ENCODE measurements at regions not wholly inside any gene's neighbourhood (a gene's known extent, or its start where the extent isn't known, plus 50 kb on each side); places are given as distances from the start of the nearest gene placed in this dataset.

GRCh38 chr16:74079232-74079586 lies 217.4 kb upstream of the PSMD7 start:
- TF ChIP-seq CTCF (IDR thresholded peaks at IDR 0.05 in 8 of 11, conservative IDR thresholded peaks at IDR 0.05 in 3 of 11) (no peak), POLR2AphosphoS5 (IDR thresholded peaks at IDR 0.05) (no peak), POLR2A (IDR thresholded peaks at IDR 0.05) (no peak)

GRCh38 chr16:74078511-74079231 lies 217.9 kb upstream of the PSMD7 start:
- 71 to 81% (median 78%) methylated on average over 8 of the region's 8 CpGs for WGBS, 5 donors
- no peak for DNase-seq

More at GRCh38 chr16:74079232-74079586, 217.4 kb upstream of the PSMD7 start:
- H3K4me3 ChIP-seq, result no peak overlapping the region
- no peaks in the 10 kb centered on the region for H3K36me3 ChIP-seq
- 71 to 77% (median 74%) methylated on average over 1 of the region's 1 CpG for WGBS, 5 donors
- DNase-seq, result no peak
- no peak overlapping the region for H3K27ac ChIP-seq
- H3K4me1 ChIP-seq, result no peaks in the 10 kb centered on the region
- intact Hi-C loops (cut with DNase I; ENCODE audit: low total_unique reads), result no loop called here
- peaks cover 0 to 25% (median 17%) of the 10 kb centered on the region in 8 donors for H3K9me3 ChIP-seq
- no peaks in the 10 kb centered on the region for H3K27me3 ChIP-seq (replicated peaks in 1 of 7)

GRCh38 chr16:74076568-74076967 lies 220.0 kb upstream of the PSMD7 start:
- no peaks in the 10 kb centered on the region for H3K36me3 ChIP-seq
- no peaks in the 10 kb centered on the region for H3K27me3 ChIP-seq (replicated peaks in 1 of 7)
- no peak for DNase-seq
- H3K4me3 ChIP-seq, result no peak overlapping the region
- H3K27ac ChIP-seq, result no peak overlapping the region
- WGBS, 5 donors, result 79 to 100% (median 90%) methylated on average over 2 of the region's 2 CpGs
- intact Hi-C loops (cut with DNase I; ENCODE audit: low total_unique reads), result no loop called here
- H3K9me3 ChIP-seq, result peaks cover 0 to 26% (median 18%) of the 10 kb centered on the region in 8 donors
- H3K4me1 ChIP-seq, result no peaks in the 10 kb centered on the region
- TF ChIP-seq POLR2AphosphoS5 (IDR thresholded peaks at IDR 0.05) (no peak), CTCF (IDR thresholded peaks at IDR 0.05 in 8 of 11, conservative IDR thresholded peaks at IDR 0.05 in 3 of 11) (no peak), POLR2A (IDR thresholded peaks at IDR 0.05) (no peak)

More at GRCh38 chr16:74078511-74079231, 217.9 kb upstream of the PSMD7 start:
- peaks cover 0 to 26% (median 18%) of the 10 kb centered on the region in 8 donors for H3K9me3 ChIP-seq
- H3K4me3 ChIP-seq, result no peak overlapping the region
- intact Hi-C loops (cut with DNase I; ENCODE audit: low total_unique reads), result no loop called here
- TF ChIP-seq CTCF (IDR thresholded peaks at IDR 0.05 in 8 of 11, conservative IDR thresholded peaks at IDR 0.05 in 3 of 11) (no peak), POLR2A (IDR thresholded peaks at IDR 0.05) (no peak), POLR2AphosphoS5 (IDR thresholded peaks at IDR 0.05) (no peak)
- H3K4me1 ChIP-seq, result no peaks in the 10 kb centered on the region
- H3K27ac ChIP-seq, result no peak overlapping the region
- H3K27me3 ChIP-seq (replicated peaks in 1 of 7), result no peaks in the 10 kb centered on the region
- H3K36me3 ChIP-seq, result no peaks in the 10 kb centered on the region

- intact Hi-C loops (cut with DNase I; ENCODE audit: low total_unique reads), result no loop called here
- DNase-seq, result no peak
- TF ChIP-seq CTCF (IDR thresholded peaks at IDR 0.05 in 8 of 11, conservative IDR thresholded peaks at IDR 0.05 in 3 of 11) (no peak), POLR2AphosphoS5 (IDR thresholded peaks at IDR 0.05) (no peak), POLR2A (IDR thresholded peaks at IDR 0.05) (no peak)
- peaks cover 0 to 26% (median 18%) of the 10 kb centered on the region in 8 donors for H3K9me3 ChIP-seq
- WGBS, 5 donors, result 75 to 95% (median 86%) methylated on average over 4 of the region's 4 CpGs
- H3K27ac ChIP-seq, result no peak overlapping the region
- H3K4me1 ChIP-seq, result no peaks in the 10 kb centered on the region
- no peaks in the 10 kb centered on the region for H3K36me3 ChIP-seq
- H3K4me3 ChIP-seq, result no peak overlapping the region
- H3K27me3 ChIP-seq (replicated peaks in 1 of 7), result no peaks in the 10 kb centered on the region
These were observed 221.2 kb upstream of the PSMD7 start for GRCh38 chr16:74075393-74075792.

Data from spleen (tissue), 11 donors.